Iris pigment epithelial cell (primary cell): ENCODE measurements at regions not wholly inside any gene's neighbourhood (a gene's known extent, or its start where the extent isn't known, plus 50 kb on each side); places are given as distances from the start of the nearest gene placed in this dataset.

Source experiments
- DNase-seq: peaks from one replicate; pipeline ENCODE4 v3.0.0-alpha.2; 2011; ENCODE audit warnings: low read depth

DNA sequence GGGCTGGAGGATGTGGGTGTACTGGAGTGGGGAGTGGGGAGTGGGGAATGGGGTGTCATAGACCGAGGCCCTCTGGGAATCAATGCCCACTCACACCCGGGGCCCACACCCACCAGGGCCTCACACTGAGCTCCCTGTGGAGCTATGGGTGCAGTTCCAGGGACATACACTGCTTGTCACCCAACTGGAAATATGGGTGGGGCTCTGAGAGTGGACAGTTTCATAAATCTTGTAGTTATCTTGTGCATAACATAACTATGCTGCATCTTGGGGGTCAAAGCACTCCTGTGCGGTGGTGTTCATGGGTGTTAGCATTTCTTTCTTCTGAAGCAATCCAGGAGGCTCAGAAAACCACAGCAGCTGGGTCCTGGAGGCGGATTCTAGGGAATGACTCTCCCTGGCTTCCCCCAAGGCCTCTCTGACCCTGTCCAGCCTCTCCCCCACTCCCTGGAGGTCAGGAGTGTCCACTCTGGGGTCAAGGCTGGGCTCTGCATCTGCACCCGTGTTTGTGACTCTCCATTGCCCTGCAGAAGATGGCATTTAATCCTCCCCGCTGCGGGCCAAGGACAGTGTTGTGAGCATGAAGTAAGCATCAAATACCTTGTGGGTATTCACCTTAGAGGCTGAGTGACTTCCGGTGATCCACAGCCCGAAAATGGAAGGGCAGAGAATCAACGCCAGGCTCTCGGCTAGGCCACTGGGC, 172.5 kb downstream of the CTTN start:
- no peak for DNase-seq

DNA sequence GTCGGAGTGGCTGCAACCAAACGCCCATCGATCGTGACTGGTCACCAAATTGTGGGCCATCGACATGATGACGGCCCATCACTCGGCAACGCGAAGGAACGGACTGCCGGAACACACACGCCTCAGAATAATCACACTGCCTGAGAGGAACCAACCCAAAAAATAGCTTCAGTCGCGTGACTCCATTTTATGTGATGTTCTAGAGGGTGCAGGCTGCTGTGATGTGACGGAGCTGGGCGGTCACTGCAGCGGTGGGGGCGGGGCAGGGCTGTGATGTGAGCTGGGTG, 174.6 kb downstream of the CTTN start:
- DNase-seq, result no peak

DNA sequence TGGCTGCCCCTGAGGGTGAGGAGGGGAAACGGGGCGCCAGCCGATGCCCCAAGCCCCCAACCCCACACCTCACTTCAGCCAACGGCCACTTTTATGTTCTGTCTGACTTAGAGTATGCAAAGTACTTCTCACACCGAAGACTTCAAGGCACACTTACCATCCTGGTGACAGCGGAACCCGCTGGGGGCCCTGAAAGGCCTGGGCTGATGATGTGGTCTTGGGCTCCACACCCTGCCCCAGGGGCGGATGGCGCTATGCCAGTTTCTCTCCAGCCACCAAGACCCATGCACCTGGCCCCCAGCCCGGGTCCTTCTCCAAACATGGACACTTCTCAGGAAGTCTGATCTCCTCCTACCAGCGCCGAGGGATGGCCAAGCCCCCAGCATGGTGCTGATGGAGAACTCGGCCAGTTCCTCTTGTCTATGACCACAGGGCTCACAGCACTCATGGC, 175.4 kb downstream of the CTTN start:
- no peak for DNase-seq

GRCh38 chr11:70574725-70575347, 176.5 kb downstream of the CTTN start:
- no peak for DNase-seq

DNA sequence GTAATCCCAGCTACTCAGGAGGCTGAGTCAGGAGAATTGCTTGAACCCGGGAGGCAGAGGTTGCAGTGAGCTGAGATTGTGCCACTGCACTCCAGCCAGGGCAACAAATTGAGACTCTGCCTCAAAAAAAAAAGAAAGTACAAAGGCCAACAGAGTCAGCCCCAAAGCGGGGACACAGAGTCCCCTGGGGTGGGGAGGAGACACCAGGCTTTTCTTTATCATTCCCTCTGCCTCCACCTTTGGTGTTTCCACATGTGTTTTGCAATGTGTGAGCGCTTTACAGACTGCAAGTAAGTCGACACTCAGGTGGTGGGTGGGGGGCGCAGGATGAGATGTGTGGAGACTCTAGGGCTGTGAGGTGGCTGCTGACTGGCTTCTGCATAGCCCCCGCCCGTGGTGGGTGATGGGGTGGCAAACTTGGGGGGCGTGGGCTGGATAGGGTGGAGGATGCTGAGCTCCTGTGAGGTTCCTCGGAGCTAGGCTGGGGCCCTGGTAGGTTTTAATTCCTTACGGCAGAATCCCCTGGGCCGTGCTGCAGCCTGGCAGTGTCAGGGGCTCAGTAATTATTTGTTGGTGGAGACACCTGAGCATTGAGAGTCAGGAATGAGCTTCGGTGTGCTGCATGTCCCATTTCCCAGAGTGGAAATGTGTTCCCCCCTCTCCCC, 177.2 kb downstream of the CTTN start:
- no peak for DNase-seq

DNA sequence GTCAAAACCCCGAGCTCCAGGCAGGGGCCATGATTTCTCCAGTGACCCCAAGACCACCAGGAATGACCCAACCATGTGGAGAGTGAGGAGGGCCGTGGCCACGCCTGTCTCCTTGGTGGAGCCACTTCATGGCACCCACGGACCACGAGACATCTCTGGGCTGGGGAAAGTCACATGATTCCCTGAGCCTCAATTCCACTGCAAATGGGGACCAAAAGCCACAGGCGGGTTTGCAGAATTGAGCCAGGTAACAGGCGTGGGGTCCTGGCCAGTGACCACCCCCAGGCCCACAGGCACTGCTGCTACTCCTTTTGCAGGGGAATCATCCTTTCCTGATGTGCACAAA, 178.9 kb downstream of the CTTN start:
- DNase-seq, result no peak

DNA sequence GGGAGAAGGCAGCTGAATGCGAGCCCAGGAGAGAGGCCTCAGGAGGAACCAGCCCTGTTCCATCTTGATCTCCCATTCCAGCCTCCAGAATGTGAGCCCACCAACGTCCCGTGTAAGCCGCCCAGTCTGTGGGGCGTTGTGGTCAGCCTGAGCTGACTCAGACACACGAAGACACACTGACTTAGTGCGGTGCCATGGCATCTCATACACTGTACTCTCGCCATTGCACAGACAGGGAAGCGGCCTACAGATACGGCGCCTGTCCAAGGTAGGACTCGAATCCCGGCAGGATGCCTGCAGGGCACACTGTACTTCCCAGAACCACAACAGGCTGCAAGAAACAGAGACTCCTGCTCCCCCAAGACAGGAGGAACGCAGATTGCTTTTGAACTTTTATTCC, 179.6 kb downstream of the CTTN start:
- DNase-seq, result no peak

DNA sequence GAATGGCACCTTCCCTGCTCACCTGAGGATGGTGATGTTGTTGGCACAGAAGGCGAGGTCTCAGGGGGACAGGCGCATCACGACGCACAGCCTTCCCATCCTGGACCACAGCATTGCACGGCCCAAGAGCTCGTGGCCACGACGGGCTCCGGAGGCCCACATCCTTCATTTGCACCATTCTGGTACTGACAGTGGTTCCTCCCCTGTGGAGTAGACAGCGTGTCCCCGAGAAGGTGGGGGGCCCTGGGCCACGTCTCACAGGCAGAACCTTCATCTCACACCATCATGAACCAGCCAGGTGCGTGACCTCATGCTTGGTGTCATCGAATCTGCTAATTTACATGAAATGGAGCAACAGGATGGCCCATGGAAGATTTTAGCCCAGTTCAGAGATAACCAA, 180.0 kb downstream of the CTTN start:
- DNase-seq, result no peak

DNA sequence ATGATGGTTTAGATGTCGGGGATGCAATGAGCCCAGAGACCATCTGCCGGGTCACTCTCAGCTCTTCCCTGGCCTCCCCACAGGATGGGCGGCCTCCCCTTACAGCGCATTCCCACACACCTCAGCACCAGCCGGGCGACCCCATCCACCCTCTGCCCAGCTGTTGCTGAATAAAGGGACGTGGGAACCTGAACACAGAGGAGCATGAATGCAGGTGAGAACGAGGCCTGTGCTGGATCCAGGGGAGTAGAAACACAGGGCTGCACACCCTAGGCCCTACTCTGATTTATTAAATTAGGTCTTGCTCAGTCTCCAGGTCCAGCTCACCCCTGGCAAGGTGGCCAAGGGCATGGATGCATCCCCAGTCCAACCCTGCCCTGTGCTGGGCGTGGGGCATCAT, 180.5 kb downstream of the CTTN start:
- DNase-seq, result no peak

GRCh38 chr11:70579316-70579955, 181.1 kb downstream of the CTTN start:
- no peak for DNase-seq

DNA sequence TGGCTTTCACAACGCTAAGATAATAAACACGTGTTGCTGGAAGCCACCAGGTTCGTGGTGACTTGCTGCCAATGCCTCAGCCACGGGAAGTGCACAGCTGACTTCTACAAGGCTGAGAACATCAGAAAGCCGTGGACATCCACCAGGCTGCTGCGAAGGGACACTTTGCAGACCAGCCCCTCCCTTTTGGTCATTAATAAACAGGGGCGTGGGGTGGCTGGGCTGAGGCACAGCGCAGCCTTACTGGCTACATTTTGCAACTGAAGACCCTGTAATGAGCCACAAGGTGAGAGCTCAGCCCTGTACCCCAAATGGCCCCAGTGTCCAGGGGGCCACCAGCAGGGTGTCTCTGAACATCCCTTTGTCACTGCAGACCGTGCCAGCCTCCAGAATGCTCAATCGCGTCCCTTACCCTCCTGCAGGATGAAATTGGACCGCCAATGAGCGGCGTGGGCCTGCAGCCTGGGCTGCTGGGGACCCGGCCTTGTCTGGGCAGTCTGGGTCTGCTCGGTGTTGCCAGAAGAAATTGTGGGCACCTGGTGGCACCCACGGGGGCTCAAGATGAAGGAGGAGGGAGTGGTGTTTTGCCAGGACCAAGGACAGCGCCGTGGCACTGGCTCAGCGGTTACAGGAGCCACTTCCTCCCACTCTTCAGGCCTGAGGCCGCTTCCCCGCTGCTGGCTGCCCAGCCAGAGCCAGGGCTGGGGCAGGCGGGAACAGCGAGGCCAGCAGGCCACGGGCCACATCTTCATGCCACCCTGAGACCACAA, 181.9 kb downstream of the CTTN start:
- DNase-seq, result no peak

DNA sequence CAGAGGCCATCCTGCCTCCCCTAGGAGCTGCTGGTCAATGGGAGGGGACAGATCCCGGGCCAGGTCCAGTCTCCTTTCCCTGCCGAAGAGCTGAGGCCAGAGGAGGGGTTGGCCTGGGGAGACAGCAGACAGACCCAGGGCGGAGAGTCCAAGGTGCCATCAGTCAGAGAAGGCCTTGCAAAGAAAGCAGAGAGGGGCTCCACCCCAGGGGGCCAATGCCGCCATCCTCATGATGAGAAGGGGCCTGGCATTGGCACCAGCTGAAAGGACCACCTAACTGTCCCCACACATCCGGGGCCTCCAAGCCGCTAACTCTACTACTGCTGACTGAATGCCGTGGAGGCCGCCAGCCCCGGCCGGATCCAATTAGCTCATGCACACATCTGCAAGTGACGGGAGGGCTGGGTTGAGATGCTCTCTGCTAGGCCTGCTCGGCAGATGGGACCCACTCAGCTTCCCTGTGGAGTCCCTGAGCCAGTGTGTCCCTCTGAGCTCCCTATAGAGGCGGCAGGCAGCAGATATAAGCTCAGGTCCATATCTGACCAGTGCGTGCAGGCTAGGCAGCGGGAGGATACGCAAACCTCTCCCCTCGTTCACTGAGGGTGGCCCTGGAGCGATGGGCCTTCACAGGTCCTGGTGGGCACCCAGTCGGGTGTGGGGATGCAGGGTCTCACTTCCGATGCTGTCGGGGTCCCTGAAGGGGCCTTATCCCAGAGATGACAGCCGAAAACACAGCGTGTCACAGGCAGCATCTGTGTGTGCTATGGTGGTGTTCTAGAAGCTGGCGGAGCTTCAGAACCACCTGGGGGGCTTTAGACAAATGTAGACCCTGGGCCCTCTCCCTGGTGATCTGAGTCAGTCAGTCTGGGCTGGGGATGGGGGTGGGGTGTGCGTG, 183.9 kb downstream of the CTTN start:
- no peak for DNase-seq

DNA sequence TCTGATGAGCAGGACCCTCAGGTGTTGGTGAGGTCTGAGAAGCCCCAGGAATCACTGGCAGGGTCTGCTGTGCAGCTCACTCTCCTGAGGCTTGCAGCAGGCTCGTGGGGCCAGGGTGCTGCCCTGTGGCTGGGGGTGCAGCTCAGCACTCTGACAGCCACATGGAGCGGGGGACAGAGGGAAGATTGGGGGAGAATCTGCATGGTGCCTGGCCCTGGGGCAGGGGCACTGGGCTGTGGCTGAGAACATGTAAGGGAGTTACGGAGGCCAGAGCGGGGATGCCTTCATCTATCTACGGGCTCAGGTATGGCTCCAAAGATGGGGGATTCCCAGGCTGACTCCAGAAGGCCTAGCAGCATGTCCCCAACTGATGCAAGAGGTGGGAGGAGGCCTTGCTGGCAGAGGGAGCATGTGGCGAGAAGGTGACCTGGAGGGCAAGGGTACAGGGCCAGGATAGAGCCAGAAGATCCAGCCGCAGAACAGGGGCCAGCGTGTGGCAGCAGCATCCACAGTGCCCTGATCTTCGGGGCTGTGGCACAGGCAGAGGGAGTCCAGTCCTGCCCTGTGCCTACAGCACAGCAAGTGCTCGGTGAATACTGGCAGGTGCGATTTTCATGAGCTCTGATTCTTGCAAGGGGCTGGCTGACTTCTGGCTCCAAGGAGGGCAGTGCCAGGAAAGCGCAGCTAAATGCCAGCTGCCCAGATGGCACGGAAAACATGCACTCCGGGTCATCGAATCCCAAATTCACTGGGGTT, 184.7 kb downstream of the CTTN start:
- DNase-seq, result no peak

- DNase-seq, result no peak
Observed at GRCh38 chr11:70583781-70584218, 185.5 kb downstream of the CTTN start.

DNA sequence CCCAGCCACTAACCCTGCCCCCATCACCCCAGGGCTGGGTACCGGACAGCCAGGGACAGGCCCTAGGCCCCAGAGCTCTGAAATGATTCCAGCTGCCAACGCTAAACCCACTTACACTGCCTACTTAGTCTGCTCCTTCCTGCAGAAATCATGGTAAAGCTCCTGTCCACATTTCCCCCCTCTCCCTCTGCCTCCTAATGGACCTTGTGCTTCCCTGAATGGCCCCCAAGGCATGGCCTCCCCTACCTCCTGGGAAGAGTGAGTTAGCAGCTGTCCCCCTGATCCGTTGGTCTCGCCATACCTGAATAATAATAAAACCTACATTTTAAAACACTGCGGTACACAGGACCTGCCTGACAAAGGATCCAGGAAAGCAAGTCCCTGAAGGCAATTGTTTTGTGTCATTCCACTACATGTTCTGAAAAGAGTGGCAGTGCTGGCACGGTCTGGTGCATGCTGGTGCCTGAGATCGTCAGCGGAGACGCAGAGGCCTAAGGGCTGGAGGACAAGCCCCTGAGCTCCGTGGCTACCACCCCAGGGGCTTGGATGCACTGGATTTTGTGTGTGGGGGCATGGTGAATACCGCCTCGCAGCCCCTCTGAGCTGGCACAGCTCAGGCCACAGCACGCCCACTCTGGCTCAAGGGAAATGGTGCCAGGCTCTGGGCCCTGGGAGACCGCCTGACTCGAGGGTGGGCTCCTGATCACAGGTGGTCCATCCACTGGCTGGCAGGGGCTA, 186.3 kb downstream of the CTTN start:
- no peak for DNase-seq

GRCh38 chr11:70585236-70585545, 186.9 kb downstream of the CTTN start:
- DNase-seq, result no peak

- no peak for DNase-seq
Observed at GRCh38 chr11:70586261-70587074, 188.1 kb downstream of the CTTN start.

DNA sequence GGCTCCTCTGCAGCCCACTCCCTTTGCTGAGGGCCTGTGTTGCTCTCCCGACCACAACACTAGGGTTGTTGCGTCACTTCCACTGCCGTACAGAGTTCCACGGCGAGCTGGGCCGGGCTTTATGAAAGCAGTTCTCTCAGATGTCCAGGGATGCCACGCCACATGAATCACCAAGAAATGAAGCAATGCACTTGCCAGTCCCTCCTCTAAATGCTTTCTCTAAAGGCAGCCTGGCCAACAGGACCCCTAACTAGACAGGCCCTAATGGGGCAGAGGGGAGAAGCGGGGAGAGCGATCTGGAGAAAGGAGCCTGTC, 188.7 kb downstream of the CTTN start:
- no peak for DNase-seq

DNA sequence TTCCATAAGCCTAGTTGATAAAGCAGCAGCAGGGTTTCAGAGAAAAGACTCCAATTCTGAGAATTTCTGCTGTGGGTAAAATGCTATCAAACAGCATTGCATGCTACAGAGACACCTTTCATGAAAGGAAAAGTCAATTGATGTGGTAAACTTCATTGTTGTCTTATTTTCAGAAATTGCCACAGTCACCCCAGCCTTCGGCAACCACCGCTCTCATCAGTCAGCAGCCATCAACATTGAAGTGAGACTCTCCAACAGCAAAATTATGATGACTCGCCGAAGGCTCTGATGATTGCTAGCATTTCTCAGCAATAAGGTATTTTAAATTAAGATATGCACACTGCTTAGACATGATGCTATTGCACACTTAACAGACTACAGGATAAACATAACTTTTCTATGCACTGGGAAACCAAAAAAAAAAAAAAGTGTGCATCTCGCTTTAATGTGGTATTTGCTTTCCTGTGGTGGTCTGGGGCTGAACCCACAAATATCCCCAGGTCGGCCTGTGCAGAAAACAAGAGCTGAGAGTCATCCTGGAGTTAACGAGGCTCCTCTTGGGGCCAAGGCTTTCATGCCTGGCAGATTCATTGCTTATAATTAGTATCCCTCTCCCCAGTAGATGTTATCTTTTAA, 192.1 kb downstream of the CTTN start:
- DNase-seq, result no peak
